ENCODE measurements at regions not wholly inside any gene's neighbourhood (a gene's known extent, or its start where the extent isn't known, plus 50 kb on each side); places are given as distances from the start of the nearest gene placed in this dataset.
A peak's percentile ranks its signal among the peaks of the same experiment; 100 is the strongest.

DNA sequence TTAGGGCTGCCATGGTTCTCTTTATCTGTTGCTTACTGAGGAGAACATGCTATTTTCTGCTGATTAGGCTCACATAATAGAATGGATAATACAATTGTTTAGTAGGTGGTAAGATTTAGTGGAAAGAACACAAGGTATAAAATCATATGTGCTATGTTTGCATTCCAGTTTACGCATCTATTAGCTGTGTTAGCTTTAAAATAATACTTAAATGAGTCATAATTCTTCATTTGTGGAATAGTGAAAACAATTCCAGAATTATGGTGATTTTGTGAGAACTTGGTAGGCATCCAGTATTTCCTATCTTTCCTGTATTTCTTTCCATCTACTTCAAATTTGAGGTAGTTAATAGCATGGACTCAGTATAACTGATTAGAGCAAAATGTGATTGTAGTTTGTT is 1585.5 kb upstream of the LRRTM3 start:
- H3K56ac ChIP-seq (ENCODE audit: low read length): no peak overlapping the region
- no peak overlapping the region for H3K9ac ChIP-seq (ENCODE audit: low read length)
- H3K23ac ChIP-seq (ENCODE audit: low read length): no peak overlapping the region
- no peaks in the 10 kb centered on the region for H3K36me3 ChIP-seq (ENCODE audit: control insufficient read depth, insufficient read depth, low read length)
- no peak overlapping the region for H2BK5ac ChIP-seq (ENCODE audit: low read length)
- no peak overlapping the region for H2BK120ac ChIP-seq (ENCODE audit: low read depth, low read length)
- H4K5ac ChIP-seq (ENCODE audit: low read length): no peak overlapping the region
- H3K27me3 ChIP-seq (ENCODE audit: insufficient read depth, low read length, poor library complexity): no peaks in the 10 kb centered on the region
- no peak overlapping the region for H4K8ac ChIP-seq (ENCODE audit: low read depth, low read length)
- H3K18ac ChIP-seq (ENCODE audit: low read length): no peak overlapping the region
- no peak overlapping the region for H2BK15ac ChIP-seq (replicated peaks; ENCODE audit: low read depth)
- no peak overlapping the region for H3K4ac ChIP-seq (ENCODE audit: low read depth, low read length)
- H3K79me2 ChIP-seq (ENCODE audit: control insufficient read depth, insufficient read depth, low read length): no peaks in the 10 kb centered on the region
- no peak overlapping the region for H3K4me2 ChIP-seq (ENCODE audit: low read length)
- DNase-seq: no peak
- no peak overlapping the region for H3K4me3 ChIP-seq (ENCODE audit: low read length)
- no CpG with 5 or more reads among the region's 1 CpG for WGBS (ENCODE audit: extremely low coverage, insufficient coverage, low lambda C conversion rate)
- no peak overlapping the region for H2AK5ac ChIP-seq (ENCODE audit: low read length)
- H3K27ac ChIP-seq (ENCODE audit: low read depth, low read length): no peak overlapping the region
- no peaks in the 10 kb centered on the region for H3K79me1 ChIP-seq (ENCODE audit: low read length)
- no peaks in the 10 kb centered on the region for H3K4me1 ChIP-seq (ENCODE audit: control insufficient read depth, low read depth, low read length)

DNA sequence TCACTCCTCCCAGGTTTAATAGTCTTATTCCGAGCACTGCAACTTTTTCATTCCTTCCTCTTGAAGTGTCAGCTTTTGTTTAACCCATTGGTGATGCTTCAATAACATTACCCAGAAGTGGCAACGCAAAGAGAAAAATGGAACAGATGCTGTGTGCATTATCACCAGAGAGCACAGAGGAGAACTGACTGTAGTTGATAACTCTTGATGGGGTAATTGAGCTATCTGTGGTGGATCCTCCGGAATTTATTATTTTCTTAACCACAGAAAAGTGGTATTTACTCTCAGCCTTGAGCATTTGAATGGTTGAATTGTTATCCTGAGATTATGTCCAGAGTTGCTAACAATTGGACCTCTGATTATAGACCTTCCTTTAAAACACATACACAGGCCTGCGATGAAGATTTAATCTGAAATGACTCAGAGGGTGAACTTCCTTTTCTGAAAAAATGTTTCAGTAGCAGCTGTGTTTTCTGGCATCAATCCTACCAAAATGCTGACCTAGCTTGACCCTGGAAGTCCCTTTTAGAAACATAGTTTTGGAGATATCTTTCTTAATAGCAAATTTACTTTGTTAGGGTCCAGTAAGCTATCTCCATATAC is 1584.4 kb upstream of the LRRTM3 start:
- Histone ChIP-seq H4K8ac (ENCODE audit: low read depth, low read length) (no peak overlapping the region), H3K36me3 (ENCODE audit: control insufficient read depth, insufficient read depth, low read length) (no peaks in the 10 kb centered on the region), H3K4me1 (ENCODE audit: control insufficient read depth, low read depth, low read length) (no peaks in the 10 kb centered on the region), H2BK15ac (replicated peaks; ENCODE audit: low read depth) (no peak overlapping the region), H3K23ac (ENCODE audit: low read length) (no peak overlapping the region), H4K5ac (ENCODE audit: low read length) (no peak overlapping the region), H3K18ac (ENCODE audit: low read length) (no peak overlapping the region), H3K79me2 (ENCODE audit: control insufficient read depth, insufficient read depth, low read length) (no peaks in the 10 kb centered on the region), H3K4ac (ENCODE audit: low read depth, low read length) (no peak overlapping the region), H3K79me1 (ENCODE audit: low read length) (no peaks in the 10 kb centered on the region), H3K27me3 (ENCODE audit: insufficient read depth, low read length, poor library complexity) (no peaks in the 10 kb centered on the region), H3K4me3 (ENCODE audit: low read length) (no peak overlapping the region), H2AK5ac (ENCODE audit: low read length) (no peak overlapping the region), H2BK120ac (ENCODE audit: low read depth, low read length) (no peak overlapping the region), H2BK5ac (ENCODE audit: low read length) (no peak overlapping the region), H3K27ac (ENCODE audit: low read depth, low read length) (no peak overlapping the region), H3K56ac (ENCODE audit: low read length) (no peak overlapping the region), H3K4me2 (ENCODE audit: low read length) (no peak overlapping the region), H3K9ac (ENCODE audit: low read length) (no peak overlapping the region)
- WGBS (ENCODE audit: extremely low coverage, insufficient coverage, low lambda C conversion rate): no CpG with 5 or more reads among the region's 4 CpGs
- DNase-seq: no peak

DNA sequence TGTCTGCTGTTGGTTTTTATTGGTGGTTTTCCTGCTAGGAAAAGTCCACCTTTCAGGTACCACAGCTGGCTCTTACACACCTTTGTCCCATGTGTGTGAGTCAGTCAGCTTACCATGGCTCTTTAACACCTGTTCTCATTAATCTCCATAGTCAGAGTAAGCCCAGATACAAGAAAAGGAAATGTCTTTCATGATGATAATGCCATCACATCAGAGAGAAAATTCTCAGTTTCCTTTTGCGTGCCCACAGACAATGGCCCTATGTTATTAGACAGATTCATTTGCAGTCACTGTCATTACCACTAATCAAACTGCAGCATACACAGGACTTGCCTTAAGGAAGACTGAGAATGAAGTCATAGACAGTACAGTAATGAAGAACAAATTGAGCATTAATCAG is 1583.6 kb upstream of the LRRTM3 start:
- no peak overlapping the region for H4K5ac ChIP-seq (ENCODE audit: low read length)
- no peak overlapping the region for H3K9ac ChIP-seq (ENCODE audit: low read length)
- H3K27me3 ChIP-seq (ENCODE audit: insufficient read depth, low read length, poor library complexity): no peaks in the 10 kb centered on the region
- H2AK5ac ChIP-seq (ENCODE audit: low read length): no peak overlapping the region
- no peak overlapping the region for H2BK120ac ChIP-seq (ENCODE audit: low read depth, low read length)
- DNase-seq: no peak
- no peak overlapping the region for H3K18ac ChIP-seq (ENCODE audit: low read length)
- WGBS (ENCODE audit: extremely low coverage, insufficient coverage, low lambda C conversion rate): no CpG with 5 or more reads among the region's 1 CpG
- no peak overlapping the region for H4K8ac ChIP-seq (ENCODE audit: low read depth, low read length)
- H3K27ac ChIP-seq (ENCODE audit: low read depth, low read length): no peak overlapping the region
- H3K4me3 ChIP-seq (ENCODE audit: low read length): no peak overlapping the region
- no peak overlapping the region for H3K4ac ChIP-seq (ENCODE audit: low read depth, low read length)
- H3K79me2 ChIP-seq (ENCODE audit: control insufficient read depth, insufficient read depth, low read length): no peaks in the 10 kb centered on the region
- H2BK15ac ChIP-seq (replicated peaks; ENCODE audit: low read depth): no peak overlapping the region
- H2BK5ac ChIP-seq (ENCODE audit: low read length): no peak overlapping the region
- no peak overlapping the region for H3K56ac ChIP-seq (ENCODE audit: low read length)
- H3K4me2 ChIP-seq (ENCODE audit: low read length): no peak overlapping the region
- H3K36me3 ChIP-seq (ENCODE audit: control insufficient read depth, insufficient read depth, low read length): no peaks in the 10 kb centered on the region
- no peak overlapping the region for H3K23ac ChIP-seq (ENCODE audit: low read length)
- H3K4me1 ChIP-seq (ENCODE audit: control insufficient read depth, low read depth, low read length): no peaks in the 10 kb centered on the region
- no peaks in the 10 kb centered on the region for H3K79me1 ChIP-seq (ENCODE audit: low read length)

DNA sequence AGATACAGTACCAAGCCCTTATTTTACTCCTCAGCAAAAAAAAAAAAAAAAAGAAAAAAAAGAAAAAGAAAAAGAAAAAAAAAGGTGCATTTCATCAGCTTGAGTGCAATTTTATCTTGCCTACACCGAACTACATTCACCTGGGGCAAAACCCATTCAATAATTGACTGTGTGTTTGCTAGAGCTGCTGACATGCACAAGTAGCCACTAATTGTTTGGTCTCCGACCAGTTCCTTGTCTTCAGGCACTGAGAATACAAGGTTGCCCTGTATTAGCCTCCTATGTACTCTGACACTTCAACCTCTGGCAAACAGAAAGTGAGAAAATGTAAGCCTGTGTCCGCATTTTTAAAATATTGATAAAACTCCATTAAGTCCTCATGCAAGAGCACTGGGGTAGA is 1579.4 kb upstream of the LRRTM3 start:
- H3K27me3 ChIP-seq (ENCODE audit: insufficient read depth, low read length, poor library complexity): no peaks in the 10 kb centered on the region
- H3K79me1 ChIP-seq (ENCODE audit: low read length): no peaks in the 10 kb centered on the region
- no peak overlapping the region for H3K4ac ChIP-seq (ENCODE audit: low read depth, low read length)
- H3K4me3 ChIP-seq (ENCODE audit: low read length): no peak overlapping the region
- H3K36me3 ChIP-seq (ENCODE audit: control insufficient read depth, insufficient read depth, low read length): no peaks in the 10 kb centered on the region
- H4K8ac ChIP-seq (ENCODE audit: low read depth, low read length): no peak overlapping the region
- no peaks in the 10 kb centered on the region for H3K79me2 ChIP-seq (ENCODE audit: control insufficient read depth, insufficient read depth, low read length)
- H3K9ac ChIP-seq (ENCODE audit: low read length): no peak overlapping the region
- no peak overlapping the region for H3K27ac ChIP-seq (ENCODE audit: low read depth, low read length)
- H3K4me1 ChIP-seq (ENCODE audit: control insufficient read depth, low read depth, low read length): no peaks in the 10 kb centered on the region
- H2BK5ac ChIP-seq (ENCODE audit: low read length): no peak overlapping the region
- H2AK5ac ChIP-seq (ENCODE audit: low read length): no peak overlapping the region
- no peak overlapping the region for H2BK15ac ChIP-seq (replicated peaks; ENCODE audit: low read depth)
- no peak overlapping the region for H4K5ac ChIP-seq (ENCODE audit: low read length)
- H3K23ac ChIP-seq (ENCODE audit: low read length): no peak overlapping the region
- H3K4me2 ChIP-seq (ENCODE audit: low read length): no peak overlapping the region
- no peak overlapping the region for H3K18ac ChIP-seq (ENCODE audit: low read length)
- DNase-seq: no peak
- no peak overlapping the region for H2BK120ac ChIP-seq (ENCODE audit: low read depth, low read length)
- H3K56ac ChIP-seq (ENCODE audit: low read length): no peak overlapping the region
- no CpG with 5 or more reads among the region's 3 CpGs for WGBS (ENCODE audit: extremely low coverage, insufficient coverage, low lambda C conversion rate)

DNA sequence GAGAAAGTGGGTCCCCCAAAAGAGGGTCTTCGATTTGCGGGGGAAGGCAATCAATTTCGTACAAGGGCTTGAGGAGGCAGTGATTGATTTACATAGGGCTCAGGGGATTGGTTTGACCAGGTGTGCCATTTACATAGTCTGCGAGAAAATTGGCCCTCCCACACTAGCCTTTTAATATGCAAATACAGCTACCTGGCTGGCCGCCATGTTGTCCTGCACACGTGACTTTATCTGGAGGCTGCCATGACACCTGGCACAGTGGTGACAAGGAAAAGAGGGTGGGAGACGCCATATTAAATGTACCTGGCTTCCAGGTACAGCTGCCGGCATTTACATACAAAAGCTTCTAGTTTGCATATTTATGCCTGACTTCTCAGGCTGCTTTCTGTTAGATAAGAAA is 1577.2 kb upstream of the LRRTM3 start:
- Histone ChIP-seq H2BK5ac (ENCODE audit: low read length) (no peak overlapping the region), H3K9ac (ENCODE audit: low read length) (no peak overlapping the region), H3K27ac (ENCODE audit: low read depth, low read length) (no peak overlapping the region), H2BK120ac (ENCODE audit: low read depth, low read length) (no peak overlapping the region), H2AK5ac (ENCODE audit: low read length) (no peak overlapping the region), H3K4me1 (ENCODE audit: control insufficient read depth, low read depth, low read length) (no peaks in the 10 kb centered on the region), H3K4me2 (ENCODE audit: low read length) (no peak overlapping the region), H3K18ac (ENCODE audit: low read length) (no peak overlapping the region), H3K27me3 (ENCODE audit: insufficient read depth, low read length, poor library complexity) (no peaks in the 10 kb centered on the region), H3K79me2 (ENCODE audit: control insufficient read depth, insufficient read depth, low read length) (no peaks in the 10 kb centered on the region), H3K23ac (ENCODE audit: low read length) (no peak overlapping the region), H3K79me1 (ENCODE audit: low read length) (no peaks in the 10 kb centered on the region), H4K8ac (ENCODE audit: low read depth, low read length) (no peak overlapping the region), H3K4me3 (ENCODE audit: low read length) (no peak overlapping the region), H4K5ac (ENCODE audit: low read length) (no peak overlapping the region), H3K4ac (ENCODE audit: low read depth, low read length) (no peak overlapping the region), H3K36me3 (ENCODE audit: control insufficient read depth, insufficient read depth, low read length) (no peaks in the 10 kb centered on the region), H2BK15ac (replicated peaks; ENCODE audit: low read depth) (no peak overlapping the region), H3K56ac (ENCODE audit: low read length) (no peak overlapping the region)
- DNase-seq: peak; percentile 14
- no CpG with 5 or more reads among the region's 8 CpGs for WGBS (ENCODE audit: extremely low coverage, insufficient coverage, low lambda C conversion rate)

DNA sequence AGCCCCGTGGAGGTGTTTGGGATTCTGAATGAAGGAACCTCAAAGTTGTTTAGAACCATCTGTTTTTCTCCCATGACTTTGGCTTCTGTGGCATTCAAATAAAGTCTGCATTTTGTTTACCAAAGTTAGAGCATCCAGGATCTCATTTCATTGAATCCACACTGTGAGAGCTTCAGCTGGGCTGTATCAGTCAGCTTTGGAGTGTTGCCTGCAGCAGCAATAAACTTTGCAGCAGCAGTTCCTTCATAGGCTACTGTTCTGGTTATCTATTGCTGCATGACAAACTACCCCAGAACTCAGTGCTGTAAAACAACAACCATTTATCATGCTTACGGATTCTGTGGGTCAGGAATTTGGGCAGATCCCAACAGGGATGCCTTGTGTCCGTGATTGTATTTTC is 1575.2 kb upstream of the LRRTM3 start:
- H3K18ac ChIP-seq (ENCODE audit: low read length): no peak overlapping the region
- DNase-seq: no peak
- no peak overlapping the region for H3K27ac ChIP-seq (ENCODE audit: low read depth, low read length)
- H3K4me3 ChIP-seq (ENCODE audit: low read length): no peak overlapping the region
- no peaks in the 10 kb centered on the region for H3K79me2 ChIP-seq (ENCODE audit: control insufficient read depth, insufficient read depth, low read length)
- no peak overlapping the region for H2AK5ac ChIP-seq (ENCODE audit: low read length)
- no peak overlapping the region for H3K9ac ChIP-seq (ENCODE audit: low read length)
- H3K23ac ChIP-seq (ENCODE audit: low read length): no peak overlapping the region
- no peak overlapping the region for H3K4me2 ChIP-seq (ENCODE audit: low read length)
- H3K56ac ChIP-seq (ENCODE audit: low read length): no peak overlapping the region
- no peaks in the 10 kb centered on the region for H3K4me1 ChIP-seq (ENCODE audit: control insufficient read depth, low read depth, low read length)
- no peaks in the 10 kb centered on the region for H3K36me3 ChIP-seq (ENCODE audit: control insufficient read depth, insufficient read depth, low read length)
- no CpG with 5 or more reads among the region's 3 CpGs for WGBS (ENCODE audit: extremely low coverage, insufficient coverage, low lambda C conversion rate)
- H2BK5ac ChIP-seq (ENCODE audit: low read length): no peak overlapping the region
- H4K8ac ChIP-seq (ENCODE audit: low read depth, low read length): no peak overlapping the region
- H2BK120ac ChIP-seq (ENCODE audit: low read depth, low read length): no peak overlapping the region
- no peaks in the 10 kb centered on the region for H3K79me1 ChIP-seq (ENCODE audit: low read length)
- H3K27me3 ChIP-seq (ENCODE audit: insufficient read depth, low read length, poor library complexity): no peaks in the 10 kb centered on the region
- no peak overlapping the region for H4K5ac ChIP-seq (ENCODE audit: low read length)
- no peak overlapping the region for H2BK15ac ChIP-seq (replicated peaks; ENCODE audit: low read depth)
- no peak overlapping the region for H3K4ac ChIP-seq (ENCODE audit: low read depth, low read length)

Data from mesendoderm (in vitro differentiated cells).